PFSK-1 (cell line): ENCODE measurements at regions not wholly inside any gene's neighbourhood (a gene's known extent, or its start where the extent isn't known, plus 50 kb on each side); places are given as distances from the start of the nearest gene placed in this dataset.

Experiments used
- POLR2AphosphoS5 ChIP-seq: IDR thresholded peaks from 2 replicates; pipeline ENCODE4 v1.6.1; 2012; ENCODE audit warnings: low read depth, mild to moderate bottlenecking, control low read depth, low read length, moderate library complexity
- SIN3A ChIP-seq: IDR thresholded peaks from 2 replicates; pipeline ENCODE4 v1.6.1; 2012; ENCODE audit warnings: mild to moderate bottlenecking, low read length, moderate library complexity, borderline replicate concordance; ENCODE audit not compliant: insufficient read depth
- TAF1 ChIP-seq: IDR thresholded peaks from 2 replicates; pipeline ENCODE4 v1.6.1; 2012; ENCODE audit warnings: low read length, control low read depth, borderline replicate concordance; ENCODE audit not compliant: insufficient read depth
- TF ChIP-seq, protein P1 (sequence below), 2 experiments: IDR thresholded peaks; 2 replicates each; pipeline versions ENCODE4 v1.6.1 to v1.8.0; 2011 to 2012; ENCODE audit warnings: low read depth in 2 of 2, low read length in 2 of 2, control low read depth in 1 of 2, inconsistent platforms in 1 of 2, mild to moderate bottlenecking in 1 of 2, moderate library complexity in 1 of 2; ENCODE audit not compliant: insufficient read depth in 1 of 2

DNA sequence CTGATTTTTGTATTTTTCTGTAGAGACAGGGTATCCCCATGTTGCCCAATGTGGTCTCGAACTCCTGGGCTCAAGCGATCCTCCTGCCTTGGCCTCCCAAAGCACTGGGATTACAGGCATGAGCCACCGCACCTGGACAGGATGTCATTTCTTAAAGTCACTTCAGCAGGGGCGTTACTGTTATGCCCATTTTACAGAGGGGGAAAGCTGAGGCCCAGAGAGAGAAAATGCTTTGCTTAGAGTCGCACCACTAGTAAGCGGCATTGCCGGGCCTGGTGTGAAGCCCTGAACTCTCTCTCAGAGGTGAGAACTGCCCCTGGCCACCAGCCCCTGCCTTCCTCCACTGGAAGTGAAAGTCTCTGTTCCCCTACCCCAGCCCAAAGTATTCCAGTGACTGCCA, 207.0 kb downstream of the PHETA1 start:
- TF ChIP-seq POLR2AphosphoS5 (no peak), SIN3A (no peak), TAF1 (no peak)
- TF ChIP-seq, protein P1, sequence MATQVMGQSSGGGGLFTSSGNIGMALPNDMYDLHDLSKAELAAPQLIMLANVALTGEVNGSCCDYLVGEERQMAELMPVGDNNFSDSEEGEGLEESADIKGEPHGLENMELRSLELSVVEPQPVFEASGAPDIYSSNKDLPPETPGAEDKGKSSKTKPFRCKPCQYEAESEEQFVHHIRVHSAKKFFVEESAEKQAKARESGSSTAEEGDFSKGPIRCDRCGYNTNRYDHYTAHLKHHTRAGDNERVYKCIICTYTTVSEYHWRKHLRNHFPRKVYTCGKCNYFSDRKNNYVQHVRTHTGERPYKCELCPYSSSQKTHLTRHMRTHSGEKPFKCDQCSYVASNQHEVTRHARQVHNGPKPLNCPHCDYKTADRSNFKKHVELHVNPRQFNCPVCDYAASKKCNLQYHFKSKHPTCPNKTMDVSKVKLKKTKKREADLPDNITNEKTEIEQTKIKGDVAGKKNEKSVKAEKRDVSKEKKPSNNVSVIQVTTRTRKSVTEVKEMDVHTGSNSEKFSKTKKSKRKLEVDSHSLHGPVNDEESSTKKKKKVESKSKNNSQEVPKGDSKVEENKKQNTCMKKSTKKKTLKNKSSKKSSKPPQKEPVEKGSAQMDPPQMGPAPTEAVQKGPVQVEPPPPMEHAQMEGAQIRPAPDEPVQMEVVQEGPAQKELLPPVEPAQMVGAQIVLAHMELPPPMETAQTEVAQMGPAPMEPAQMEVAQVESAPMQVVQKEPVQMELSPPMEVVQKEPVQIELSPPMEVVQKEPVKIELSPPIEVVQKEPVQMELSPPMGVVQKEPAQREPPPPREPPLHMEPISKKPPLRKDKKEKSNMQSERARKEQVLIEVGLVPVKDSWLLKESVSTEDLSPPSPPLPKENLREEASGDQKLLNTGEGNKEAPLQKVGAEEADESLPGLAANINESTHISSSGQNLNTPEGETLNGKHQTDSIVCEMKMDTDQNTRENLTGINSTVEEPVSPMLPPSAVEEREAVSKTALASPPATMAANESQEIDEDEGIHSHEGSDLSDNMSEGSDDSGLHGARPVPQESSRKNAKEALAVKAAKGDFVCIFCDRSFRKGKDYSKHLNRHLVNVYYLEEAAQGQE (IDR thresholded peaks at IDR 0.05; ENCODE audit: insufficient read depth in 1 of 2, low read depth in 2 of 2, low read length in 2 of 2) = no peak
